KMS-11 (cell line): ENCODE measurements at regions not wholly inside any gene's neighbourhood (a gene's known extent, or its start where the extent isn't known, plus 50 kb on each side); places are given as distances from the start of the nearest gene placed in this dataset.

ENCODE experiments used
- H2AFZ ChIP-seq: fragments of 200-600 bp; sonication (generic); 2 replicates; pipeline ENCODE4 v1.6.1; 2016; ENCODE audit warnings: antibody characterized with exemption, mixed run types, low read depth
- H3K27ac ChIP-seq: fragments of 200-600 bp; sonication (generic); 2 replicates; pipeline ENCODE4 v1.6.1; 2016; ENCODE audit warnings: mild to moderate bottlenecking, mixed run types
- H3K27me3 ChIP-seq: fragments of 200-600 bp; sonication (generic); 2 replicates; pipeline ENCODE4 v1.6.1; 2017; ENCODE audit warnings: mild to moderate bottlenecking, low read depth, mixed run types, moderate library complexity; ENCODE audit not compliant: insufficient read depth
- H3K36me3 ChIP-seq: fragments of 200-600 bp; sonication (generic); 2 replicates; pipeline ENCODE4 v1.6.1; 2017; ENCODE audit warnings: mild to moderate bottlenecking, mixed run types; ENCODE audit not compliant: insufficient read depth
- H3K4me1 ChIP-seq: fragments of 200-600 bp; sonication (generic); 2 replicates; pipeline ENCODE4 v1.6.1; 2016; ENCODE audit warnings: mild to moderate bottlenecking, low read depth, mixed run types; ENCODE audit not compliant: poor library complexity, severe bottlenecking
- H3K4me2 ChIP-seq: fragments of 200-600 bp; sonication (generic); 2 replicates; pipeline ENCODE4 v1.7.0; 2016; ENCODE audit warnings: mild to moderate bottlenecking, mixed run types
- H3K4me3 ChIP-seq: fragments of 200-600 bp; sonication (generic); IDR thresholded peaks from 2 replicates; pipeline ENCODE4 v1.6.1; 2017; ENCODE audit warnings: low read depth, low read length, mixed read lengths; ENCODE audit not compliant: insufficient read depth
- H3K79me2 ChIP-seq: fragments of 200-600 bp; sonication (generic); 2 replicates; pipeline ENCODE4 v1.6.1; 2016; ENCODE audit warnings: low read depth, mixed run types; ENCODE audit not compliant: insufficient read depth
- H3K9ac ChIP-seq: fragments of 200-600 bp; sonication (generic); 2 replicates; pipeline ENCODE4 v1.6.1; 2016; ENCODE audit warnings: mild to moderate bottlenecking, mixed run types
- H4K20me1 ChIP-seq: fragments of 200-600 bp; sonication (generic); 2 replicates; pipeline ENCODE4 v1.6.1; 2016; ENCODE audit warnings: mild to moderate bottlenecking, mixed run types; ENCODE audit not compliant: insufficient read depth
- CTCF ChIP-seq: fragments of 200-600 bp; sonication (generic); conservative IDR thresholded peaks from 2 replicates; pipeline ENCODE4 v1.6.1; 2017; ENCODE audit warnings: low read depth, mild to moderate bottlenecking, antibody characterized with exemption, low read length, moderate library complexity, mixed read lengths

GRCh38 chr2:204170411-204170810 is 233.8 kb downstream of the ICOS start:
- no peaks in the 10 kb centered on the region for H3K36me3 ChIP-seq
- TF ChIP-seq CTCF: no peak

GRCh38 chr2:204171432-204172144 is 235.0 kb downstream of the ICOS start:
- no peak overlapping the region for H3K9ac ChIP-seq
- no peaks in the 10 kb centered on the region for H3K4me1 ChIP-seq
- H3K27ac ChIP-seq: no peak overlapping the region
- H3K79me2 ChIP-seq: no peaks in the 10 kb centered on the region
- H3K4me3 ChIP-seq: no peak overlapping the region
- H3K36me3 ChIP-seq: no peaks in the 10 kb centered on the region
- H4K20me1 ChIP-seq: no peaks in the 10 kb centered on the region
- H3K4me2 ChIP-seq: no peak overlapping the region
- no peak for TF ChIP-seq CTCF
- no peaks in the 10 kb centered on the region for H3K27me3 ChIP-seq
- no peak overlapping the region for H2AFZ ChIP-seq

More at GRCh38 chr2:204170411-204170810, 233.8 kb downstream of the ICOS start:
- no peaks in the 10 kb centered on the region for H3K79me2 ChIP-seq
- no peaks in the 10 kb centered on the region for H4K20me1 ChIP-seq
- no peak overlapping the region for H3K4me2 ChIP-seq
- H3K4me1 ChIP-seq: no peaks in the 10 kb centered on the region
- no peaks in the 10 kb centered on the region for H3K27me3 ChIP-seq
- H3K4me3 ChIP-seq: no peak overlapping the region
- H2AFZ ChIP-seq: no peak overlapping the region
- H3K9ac ChIP-seq: no peak overlapping the region
- no peak overlapping the region for H3K27ac ChIP-seq

DNA sequence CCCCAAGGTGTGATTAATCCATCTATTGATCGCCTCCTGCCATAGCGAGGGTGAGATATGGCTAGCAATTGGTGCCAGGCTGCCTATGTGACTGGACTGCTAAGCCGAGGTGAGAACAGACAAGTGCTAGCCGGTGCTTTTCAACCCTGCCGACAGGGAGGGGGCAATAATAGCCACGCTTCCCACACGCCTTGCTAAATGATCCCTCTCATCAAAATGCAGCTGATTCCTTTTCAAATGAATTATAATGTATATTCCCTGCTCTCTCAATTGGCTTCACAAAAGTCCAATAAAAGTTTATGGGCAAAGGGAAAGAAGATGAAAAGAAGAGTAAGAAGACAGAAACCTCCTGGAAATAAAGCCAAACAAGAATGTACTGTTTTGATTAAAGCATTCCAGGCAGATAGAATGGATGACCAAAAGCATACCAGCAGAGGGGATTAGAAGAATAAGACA is 235.6 kb downstream of the ICOS start:
- H4K20me1 ChIP-seq: no peaks in the 10 kb centered on the region
- H3K27ac ChIP-seq: no peak overlapping the region
- no peaks in the 10 kb centered on the region for H3K36me3 ChIP-seq
- H2AFZ ChIP-seq: no peak overlapping the region
- no peak for TF ChIP-seq CTCF
- H3K79me2 ChIP-seq: no peaks in the 10 kb centered on the region
- H3K4me2 ChIP-seq: no peak overlapping the region
- H3K27me3 ChIP-seq: no peaks in the 10 kb centered on the region
- H3K4me1 ChIP-seq: no peaks in the 10 kb centered on the region
- no peak overlapping the region for H3K4me3 ChIP-seq
- no peak overlapping the region for H3K9ac ChIP-seq

- no peak overlapping the region for H3K4me3 ChIP-seq
- H3K4me2 ChIP-seq: no peak overlapping the region
- TF ChIP-seq CTCF: no peak
- H3K79me2 ChIP-seq: no peaks in the 10 kb centered on the region
- no peaks in the 10 kb centered on the region for H3K36me3 ChIP-seq
- no peak overlapping the region for H3K27ac ChIP-seq
- H3K27me3 ChIP-seq: no peaks in the 10 kb centered on the region
- no peaks in the 10 kb centered on the region for H3K4me1 ChIP-seq
- H2AFZ ChIP-seq: no peak overlapping the region
- no peak overlapping the region for H3K9ac ChIP-seq
- H4K20me1 ChIP-seq: no peaks in the 10 kb centered on the region
Measured at GRCh38 chr2:204174034-204174433, 237.5 kb downstream of the ICOS start.
